ENCODE measurements at regions not wholly inside any gene's neighbourhood (a gene's known extent, or its start where the extent isn't known, plus 50 kb on each side); places are given as distances from the start of the nearest gene placed in this dataset.

GRCh38 chr4:175066923-175067627, 148.9 kb downstream of the ADAM29 start:
- DNase-seq (ENCODE audit: low spot score), result no peak
- Mint-ChIP-seq H3K27ac (ENCODE audit: unreplicated experiment) (no peak overlapping the region), H3K4me3 (ENCODE audit: unreplicated experiment) (no peak overlapping the region), H3K9me3 (ENCODE audit: low read depth) (peaks cover 2% of the 10 kb centered on the region), H3K27me3 (ENCODE audit: low read depth) (peaks cover 9% of the 10 kb centered on the region), H3K36me3 (ENCODE audit: low read depth) (no peaks in the 10 kb centered on the region), H3K4me1 (ENCODE audit: low read depth) (peaks cover 42% of the 10 kb centered on the region)
- TF ChIP-seq CTCF (IDR thresholded peaks at IDR 0.05), result no peak

- no peak overlapping the region for H3K4me3 Mint-ChIP-seq (ENCODE audit: unreplicated experiment)
- H3K36me3 Mint-ChIP-seq (ENCODE audit: low read depth), result no peaks in the 10 kb centered on the region
- H3K27me3 Mint-ChIP-seq (ENCODE audit: low read depth), result peaks cover 6% of the 10 kb centered on the region
- no peak overlapping the region for H3K27ac Mint-ChIP-seq (ENCODE audit: unreplicated experiment)
- DNase-seq (ENCODE audit: low spot score), result no peak
- peaks cover 3% of the 10 kb centered on the region for H3K9me3 Mint-ChIP-seq (ENCODE audit: low read depth)
- no peak for TF ChIP-seq CTCF (IDR thresholded peaks at IDR 0.05)
- peaks cover 42% of the 10 kb centered on the region for H3K4me1 Mint-ChIP-seq (ENCODE audit: low read depth)
These were observed 150.1 kb downstream of the ADAM29 start for GRCh38 chr4:175068266-175068665.

- H3K9me3 Mint-ChIP-seq (ENCODE audit: low read depth), result peaks cover 21% of the 10 kb centered on the region
- peaks cover 38% of the 10 kb centered on the region for H3K4me1 Mint-ChIP-seq (ENCODE audit: low read depth)
- H3K27me3 Mint-ChIP-seq (ENCODE audit: low read depth), result no peaks in the 10 kb centered on the region
- no peaks in the 10 kb centered on the region for H3K36me3 Mint-ChIP-seq (ENCODE audit: low read depth)
- no peak for TF ChIP-seq CTCF (IDR thresholded peaks at IDR 0.05)
- H3K4me3 Mint-ChIP-seq (ENCODE audit: unreplicated experiment), result no peak overlapping the region
- no peak for DNase-seq (ENCODE audit: low spot score)
- no peak overlapping the region for H3K27ac Mint-ChIP-seq (ENCODE audit: unreplicated experiment)
These were observed 152.3 kb downstream of the ADAM29 start for GRCh38 chr4:175070444-175070843.

GRCh38 chr4:175071123-175071522, 153.0 kb downstream of the ADAM29 start:
- H3K27me3 Mint-ChIP-seq (ENCODE audit: low read depth), result no peaks in the 10 kb centered on the region
- DNase-seq (ENCODE audit: low spot score), result no peak
- H3K27ac Mint-ChIP-seq (ENCODE audit: unreplicated experiment), result no peak overlapping the region
- peaks cover 21% of the 10 kb centered on the region for H3K9me3 Mint-ChIP-seq (ENCODE audit: low read depth)
- peaks cover 33% of the 10 kb centered on the region for H3K4me1 Mint-ChIP-seq (ENCODE audit: low read depth)
- no peak for TF ChIP-seq CTCF (IDR thresholded peaks at IDR 0.05)
- H3K36me3 Mint-ChIP-seq (ENCODE audit: low read depth), result no peaks in the 10 kb centered on the region
- H3K4me3 Mint-ChIP-seq (ENCODE audit: unreplicated experiment), result no peak overlapping the region

- no peak overlapping the region for H3K4me3 Mint-ChIP-seq (ENCODE audit: unreplicated experiment)
- H3K27me3 Mint-ChIP-seq (ENCODE audit: low read depth), result peaks cover 5% of the 10 kb centered on the region
- peaks cover 9% of the 10 kb centered on the region for H3K36me3 Mint-ChIP-seq (ENCODE audit: low read depth)
- H3K4me1 Mint-ChIP-seq (ENCODE audit: low read depth), result no peaks in the 10 kb centered on the region
- no peak overlapping the region for H3K27ac Mint-ChIP-seq (ENCODE audit: unreplicated experiment)
- no peak for TF ChIP-seq CTCF (IDR thresholded peaks at IDR 0.05)
- H3K9me3 Mint-ChIP-seq (ENCODE audit: low read depth), result peaks cover 19% of the 10 kb centered on the region
- DNase-seq (ENCODE audit: low spot score), result no peak
These were observed 169.0 kb downstream of the ADAM29 start for GRCh38 chr4:175087145-175087544.

All from chondrocyte (in vitro differentiated cells).